ENCODE measurements at regions not wholly inside any gene's neighbourhood (a gene's known extent, or its start where the extent isn't known, plus 50 kb on each side); places are given as distances from the start of the nearest gene placed in this dataset.
"Not testable (repeated sequence)": the region's sequence is repeated elsewhere in the genome, so short reads cannot be mapped to it uniquely, and the experiment has no call there.

DNA sequence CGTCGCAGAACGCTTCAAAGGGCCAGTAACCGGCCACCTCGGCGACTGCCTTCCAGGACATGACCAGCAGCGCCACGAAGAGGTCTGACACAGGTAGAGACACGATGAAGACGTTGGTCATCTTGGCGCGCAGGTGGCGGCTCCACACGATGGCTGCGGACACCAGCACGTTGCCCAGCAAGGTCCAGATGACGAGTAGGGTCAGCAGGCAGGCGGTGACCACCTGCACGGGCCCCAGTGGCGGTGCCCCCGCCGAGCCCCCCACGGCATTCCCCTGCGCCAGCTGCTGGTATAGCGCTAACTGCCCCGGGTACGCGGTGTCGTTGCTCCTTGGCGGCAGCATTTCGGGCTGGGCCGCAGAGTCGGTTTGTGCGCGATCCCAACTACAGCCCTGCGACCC, 2994.1 kb downstream of the RPIA start:
- not testable (repeated sequence) for H3K4me3 ChIP-seq (replicated peaks; ENCODE audit: low read depth, low read length); DNase-seq (ENCODE audit: low read depth)

DNA sequence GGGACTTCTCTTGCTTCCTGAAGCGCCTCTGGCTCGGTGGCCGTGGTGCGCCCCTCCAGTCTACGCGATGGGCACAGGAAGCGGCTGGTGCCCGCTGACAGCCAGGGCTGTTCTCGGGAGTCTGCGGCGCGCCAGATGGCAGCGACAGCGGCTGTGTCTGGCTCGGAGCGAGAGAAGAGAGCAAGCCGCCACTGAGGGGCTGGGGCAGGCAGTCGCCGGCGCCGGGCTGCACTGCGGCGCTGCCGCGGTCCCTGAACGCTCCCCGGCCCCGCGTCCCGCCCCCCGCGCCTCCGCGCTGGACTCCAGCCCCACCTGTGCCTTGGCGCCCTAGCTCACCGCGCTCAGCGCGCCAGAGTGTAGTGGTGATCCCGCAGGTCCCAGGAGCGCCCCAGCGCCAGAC, 2994.6 kb downstream of the RPIA start:
- H3K4me3 ChIP-seq (replicated peaks; ENCODE audit: low read depth, low read length); DNase-seq (ENCODE audit: low read depth): not testable (repeated sequence)
